Endodermal cell (in vitro differentiated cells): ENCODE measurements at regions not wholly inside any gene's neighbourhood (a gene's known extent, or its start where the extent isn't known, plus 50 kb on each side); places are given as distances from the start of the nearest gene placed in this dataset.
"Not testable (repeated sequence)": the region's sequence is repeated elsewhere in the genome, so short reads cannot be mapped to it uniquely, and the experiment has no call there.

Source experiments
- DNase-seq: peaks from one replicate; pipeline ENCODE4 v3.0.0-alpha.2; 2017
- H3K27ac ChIP-seq: 2 replicates; pipeline ENCODE4 v1.5.1; 2013; ENCODE audit warnings: mild to moderate bottlenecking, low read depth, low read length, moderate library complexity
- H3K27me3 ChIP-seq: 2 replicates; pipeline ENCODE4 v1.6.1; 2013; ENCODE audit warnings: mild to moderate bottlenecking, low read length, moderate library complexity; ENCODE audit not compliant: insufficient read depth, control insufficient read depth, poor library complexity, severe bottlenecking
- H3K36me3 ChIP-seq: 2 replicates; pipeline ENCODE4 v1.7.0; 2013; ENCODE audit warnings: mild to moderate bottlenecking, low read length, moderate library complexity; ENCODE audit not compliant: control insufficient read depth, insufficient read depth
- H3K4me1 ChIP-seq: one replicate; pipeline ENCODE4 v1.7.0; 2013; ENCODE audit warnings: low read length; ENCODE audit not compliant: control insufficient read depth, insufficient read depth
- H3K4me3 ChIP-seq: 2 replicates; pipeline ENCODE4 v1.5.1; 2013; ENCODE audit warnings: mild to moderate bottlenecking, low read length, moderate library complexity
- H3K9ac ChIP-seq: 2 replicates; pipeline ENCODE4 v1.6.1; 2013; ENCODE audit warnings: mild to moderate bottlenecking, low read length, moderate library complexity; ENCODE audit not compliant: poor library complexity, severe bottlenecking; ENCODE audit errors: extremely low read depth
- H3K9me3 ChIP-seq: 2 replicates; pipeline ENCODE4 v1.6.1; 2013; ENCODE audit warnings: mild to moderate bottlenecking, low read length, moderate library complexity; ENCODE audit not compliant: control insufficient read depth
- H3K27ac Mint-ChIP-seq: 2 replicates; pipeline ENCODE4 v1.8.0; 2020; ENCODE audit warnings: mixed read lengths
- H3K27me3 Mint-ChIP-seq: 2 replicates; pipeline ENCODE4 v1.8.0; 2021; ENCODE audit warnings: mild to moderate bottlenecking, mixed read lengths; ENCODE audit not compliant: insufficient read depth
- H3K36me3 Mint-ChIP-seq: 2 replicates; pipeline ENCODE4 v1.8.0; 2020; ENCODE audit warnings: low read depth, mixed read lengths
- H3K4me1 Mint-ChIP-seq: 2 replicates; pipeline ENCODE4 v1.8.0; 2020; ENCODE audit warnings: mixed read lengths
- H3K4me3 Mint-ChIP-seq: 2 replicates; pipeline ENCODE4 v1.8.0; 2020; ENCODE audit warnings: mild to moderate bottlenecking, moderate library complexity, mixed read lengths
- H3K9me3 Mint-ChIP-seq: 2 replicates; pipeline ENCODE4 v1.8.0; 2020; ENCODE audit warnings: mild to moderate bottlenecking, mixed read lengths
- CTCF ChIP-seq: fragments of 200-600 bp; sonication (generic); conservative IDR thresholded peaks from 2 replicates; pipeline ENCODE4 v1.5.0; 2021; ENCODE audit warnings: antibody characterized with exemption, mild to moderate bottlenecking
- WGBS, 2 experiments: methylation state at CpG; one replicate each; pipeline versions ENCODE4 v1.1.5 to v1.1.7; 2013; ENCODE audit warnings: missing lambda C conversion rate in 2 of 2, mixed read lengths in 1 of 2; ENCODE audit not compliant: insufficient coverage in 1 of 2, insufficient read length in 1 of 2; 5-methylcytosine and 5-hydroxymethylcytosine counted together

GRCh38 chr4:60729194-60729593, 470.9 kb upstream of the ADGRL3 start:
- Histone ChIP-seq H3K4me1 (peaks cover 11% of the 10 kb centered on the region), H3K36me3 (no peaks in the 10 kb centered on the region), H3K27me3 (no peaks in the 10 kb centered on the region), H3K9ac (no peak overlapping the region), H3K4me3 (no peak overlapping the region), H3K27ac (no peak overlapping the region), H3K9me3 (peaks cover 7% of the 10 kb centered on the region)
- Mint-ChIP-seq H3K9me3 (peaks cover 9% of the 10 kb centered on the region), H3K4me1 (peaks cover 17% of the 10 kb centered on the region), H3K36me3 (no peaks in the 10 kb centered on the region), H3K27me3 (no peaks in the 10 kb centered on the region), H3K27ac (no peak overlapping the region), H3K4me3 (no peak overlapping the region)
- no peak for DNase-seq
- TF ChIP-seq CTCF, result no peak

- not testable (repeated sequence) for H3K4me3 Mint-ChIP-seq, H3K27ac ChIP-seq, H3K9me3 Mint-ChIP-seq, DNase-seq, H3K27me3 ChIP-seq, H3K36me3 ChIP-seq, H3K9ac ChIP-seq, H3K27me3 Mint-ChIP-seq, H3K9me3 ChIP-seq, H3K4me1 ChIP-seq, H3K36me3 Mint-ChIP-seq, H3K4me3 ChIP-seq, H3K27ac Mint-ChIP-seq
- WGBS, 2 experiments, result 50% methylated on average over 2 of the region's 3 CpGs; no CpG with 5 or more reads in 1 of the 2 experiments
- peaks cover 11% of the 10 kb centered on the region for H3K4me1 Mint-ChIP-seq
Measured at GRCh38 chr4:60729764-60730163, 470.4 kb upstream of the ADGRL3 start.

DNA sequence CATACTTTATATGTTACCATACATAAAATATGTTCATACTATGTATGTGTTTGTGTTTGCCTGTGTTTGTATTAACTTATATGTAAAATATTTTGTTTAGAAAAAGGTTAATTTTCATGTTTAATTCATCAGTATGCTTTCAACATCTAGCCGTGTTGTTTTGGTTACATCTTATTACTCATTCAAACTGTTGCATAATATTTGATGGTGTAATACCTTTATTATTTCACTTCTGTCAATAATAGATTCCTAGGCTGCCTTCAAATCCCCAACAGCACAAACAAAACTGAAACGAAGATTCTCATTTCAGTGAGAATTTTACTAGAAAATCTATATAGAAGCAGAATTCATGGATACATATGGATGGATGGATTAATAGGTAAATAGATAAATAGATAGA, 462.3 kb upstream of the ADGRL3 start:
- H3K27me3 Mint-ChIP-seq, result no peaks in the 10 kb centered on the region
- DNase-seq, result no peak
- H3K27ac Mint-ChIP-seq, result no peak overlapping the region
- Histone ChIP-seq H3K4me1 (peaks cover 6% of the 10 kb centered on the region), H3K9ac (no peak overlapping the region), H3K9me3 (no peaks in the 10 kb centered on the region), H3K27ac (no peak overlapping the region), H3K4me3 (no peak overlapping the region), H3K27me3 (no peaks in the 10 kb centered on the region), H3K36me3 (no peaks in the 10 kb centered on the region)
- H3K36me3 Mint-ChIP-seq, result no peaks in the 10 kb centered on the region
- WGBS, 2 experiments, result 50% methylated on average over 2 of the region's 2 CpGs; no CpG with 5 or more reads in 1 of the 2 experiments
- H3K9me3 Mint-ChIP-seq, result no peaks in the 10 kb centered on the region
- H3K4me1 Mint-ChIP-seq, result peaks cover 2% of the 10 kb centered on the region
- TF ChIP-seq CTCF, result no peak
- no peak overlapping the region for H3K4me3 Mint-ChIP-seq

DNA sequence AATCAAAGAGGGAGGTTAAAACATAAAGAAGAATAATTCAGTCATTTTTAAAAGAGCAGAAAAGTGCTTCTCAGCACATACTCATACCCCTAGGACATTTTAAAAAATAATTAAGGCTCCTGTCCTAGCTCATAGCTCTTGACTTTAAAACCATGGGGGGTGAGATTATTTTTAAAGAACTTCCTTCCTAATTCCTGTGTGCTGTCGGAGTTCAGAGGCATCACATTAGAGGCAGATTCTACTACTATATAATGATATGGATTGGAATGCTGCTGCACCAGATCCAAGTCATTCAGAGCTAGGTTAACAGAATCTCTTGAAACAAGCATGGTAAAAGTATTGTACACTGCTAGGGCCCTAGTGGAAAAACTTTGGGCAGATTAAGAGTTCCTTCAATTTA, 456.5 kb upstream of the ADGRL3 start:
- H3K27ac ChIP-seq, result no peak overlapping the region
- DNase-seq, result no peak
- Mint-ChIP-seq H3K9me3 (no peaks in the 10 kb centered on the region), H3K27me3 (no peaks in the 10 kb centered on the region), H3K36me3 (no peaks in the 10 kb centered on the region), H3K27ac (no peak overlapping the region), H3K4me3 (no peak overlapping the region), H3K4me1 (peaks cover 10% of the 10 kb centered on the region)
- H3K4me3 ChIP-seq, result no peak overlapping the region
- no peak for TF ChIP-seq CTCF
- H3K36me3 ChIP-seq, result no peaks in the 10 kb centered on the region
- H3K9ac ChIP-seq, result no peak overlapping the region
- H3K4me1 ChIP-seq, result peaks cover 12% of the 10 kb centered on the region
- H3K9me3 ChIP-seq, result no peaks in the 10 kb centered on the region
- WGBS, 2 experiments, result 88% methylated on average over 1 of the region's 1 CpG; no CpG with 5 or more reads in 1 of the 2 experiments
- H3K27me3 ChIP-seq, result no peaks in the 10 kb centered on the region
